C4-2B (cell line): ENCODE measurements at regions not wholly inside any gene's neighbourhood (a gene's known extent, or its start where the extent isn't known, plus 50 kb on each side); places are given as distances from the start of the nearest gene placed in this dataset.

Source experiments
- H3K27ac ChIP-seq: fragments of 450-650 bp; 2 replicates; pipeline ENCODE4 v1.5.1; 2017
- ZFX ChIP-seq: fragments of 450-650 bp; IDR thresholded peaks from 2 replicates; pipeline ENCODE4 v1.6.1; 2017
- TF ChIP-seq, protein P1 (sequence below): fragments of 450-650 bp; conservative IDR thresholded peaks from 2 replicates; pipeline ENCODE4 v1.5.1; 2017; ENCODE audit warnings: mild to moderate bottlenecking

DNA sequence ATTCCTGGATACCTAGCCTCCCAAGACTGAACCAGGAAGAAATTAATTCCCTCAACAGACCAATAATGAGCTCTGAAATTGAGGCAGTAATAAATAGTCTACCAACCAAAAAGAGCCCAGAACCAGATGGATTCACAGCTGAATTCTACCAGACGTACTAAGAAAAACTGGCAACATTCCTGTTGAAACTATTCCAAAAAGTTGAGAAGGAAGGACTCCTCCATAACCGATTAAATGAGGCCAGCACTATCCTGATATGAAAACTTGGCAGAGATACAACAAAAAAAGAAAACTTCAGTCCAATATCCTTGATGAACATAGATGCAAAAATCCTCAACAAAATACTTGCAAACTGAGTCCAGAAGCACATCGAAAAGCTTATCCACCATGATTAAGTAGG, 392.5 kb upstream of the GRAMD2B start:
- TF ChIP-seq, protein P1, sequence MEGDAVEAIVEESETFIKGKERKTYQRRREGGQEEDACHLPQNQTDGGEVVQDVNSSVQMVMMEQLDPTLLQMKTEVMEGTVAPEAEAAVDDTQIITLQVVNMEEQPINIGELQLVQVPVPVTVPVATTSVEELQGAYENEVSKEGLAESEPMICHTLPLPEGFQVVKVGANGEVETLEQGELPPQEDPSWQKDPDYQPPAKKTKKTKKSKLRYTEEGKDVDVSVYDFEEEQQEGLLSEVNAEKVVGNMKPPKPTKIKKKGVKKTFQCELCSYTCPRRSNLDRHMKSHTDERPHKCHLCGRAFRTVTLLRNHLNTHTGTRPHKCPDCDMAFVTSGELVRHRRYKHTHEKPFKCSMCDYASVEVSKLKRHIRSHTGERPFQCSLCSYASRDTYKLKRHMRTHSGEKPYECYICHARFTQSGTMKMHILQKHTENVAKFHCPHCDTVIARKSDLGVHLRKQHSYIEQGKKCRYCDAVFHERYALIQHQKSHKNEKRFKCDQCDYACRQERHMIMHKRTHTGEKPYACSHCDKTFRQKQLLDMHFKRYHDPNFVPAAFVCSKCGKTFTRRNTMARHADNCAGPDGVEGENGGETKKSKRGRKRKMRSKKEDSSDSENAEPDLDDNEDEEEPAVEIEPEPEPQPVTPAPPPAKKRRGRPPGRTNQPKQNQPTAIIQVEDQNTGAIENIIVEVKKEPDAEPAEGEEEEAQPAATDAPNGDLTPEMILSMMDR: no peak
- no peak for TF ChIP-seq ZFX

DNA sequence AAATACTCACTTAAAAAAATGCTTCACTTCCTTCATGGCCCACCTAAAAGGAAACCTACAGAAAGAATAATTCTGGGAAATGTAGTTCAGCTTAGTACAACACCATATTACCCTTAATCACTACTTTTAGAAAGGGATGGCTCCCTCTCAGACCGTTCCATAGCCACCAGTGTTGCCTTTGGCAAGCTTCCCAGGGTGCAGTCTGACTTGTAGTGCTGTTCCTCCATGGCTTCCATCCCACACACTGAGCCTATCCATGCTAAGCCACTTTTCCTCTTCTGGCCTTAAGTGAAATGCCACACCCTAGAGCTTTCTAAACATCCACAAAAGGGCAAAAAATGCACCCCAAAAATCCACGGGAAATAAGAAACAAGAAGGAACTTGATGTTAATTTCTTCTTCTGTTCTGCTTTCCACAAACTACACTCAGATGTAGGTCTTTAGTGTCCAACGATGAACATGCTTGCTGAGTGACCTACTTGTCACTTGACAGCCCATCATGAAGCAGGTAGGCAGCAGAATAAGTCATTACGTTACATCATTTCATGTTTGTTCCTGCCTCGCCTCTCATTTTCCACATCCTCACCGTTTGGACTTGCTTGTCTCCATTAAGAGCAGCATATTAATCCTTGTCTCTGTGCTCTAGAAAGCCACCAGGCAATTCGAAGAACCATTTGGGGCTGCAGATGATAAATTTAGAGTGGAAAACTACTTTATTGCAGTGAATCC, 391.1 kb upstream of the GRAMD2B start:
- H3K27ac ChIP-seq: no peak overlapping the region
- TF ChIP-seq, protein P1: no peak
- TF ChIP-seq ZFX: no peak

More for the DNA sequence above, 392.5 kb upstream of the GRAMD2B start:
- H3K27ac ChIP-seq: no peak overlapping the region

- TF ChIP-seq ZFX: no peak
- TF ChIP-seq, protein P1: no peak
- H3K27ac ChIP-seq: no peak overlapping the region
These were observed 379.5 kb upstream of the GRAMD2B start for GRCh38 chr5:126043688-126044087.

DNA sequence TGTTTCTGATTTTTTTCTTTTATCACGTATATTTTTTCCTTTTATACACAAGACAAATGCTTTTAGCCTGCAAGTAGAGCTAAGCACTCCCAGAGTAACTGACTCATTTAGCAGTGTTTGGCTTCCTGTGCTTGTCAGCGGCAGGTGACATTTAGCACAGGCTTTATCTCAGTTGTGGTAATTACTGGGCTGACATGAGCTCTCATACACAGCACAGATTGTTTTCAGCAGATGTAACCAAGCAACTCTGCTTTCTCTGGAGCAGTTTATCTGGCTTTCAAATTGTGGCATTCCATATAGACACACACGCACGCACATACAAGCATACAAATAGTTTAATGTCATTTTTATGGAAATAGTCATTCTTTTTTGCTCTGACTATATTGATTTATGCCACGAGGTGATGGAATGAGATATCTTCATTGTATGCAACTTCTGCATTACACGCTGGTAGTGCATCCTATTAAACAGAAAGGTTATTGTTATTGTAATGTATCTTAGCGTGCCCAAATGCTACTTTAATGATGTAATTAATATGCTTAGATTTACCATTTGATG, 379.0 kb upstream of the GRAMD2B start:
- H3K27ac ChIP-seq: no peak overlapping the region
- TF ChIP-seq ZFX: no peak
- TF ChIP-seq, protein P1: no peak

GRCh38 chr5:126044931-126045565, 378.2 kb upstream of the GRAMD2B start:
- no peak for TF ChIP-seq ZFX
- TF ChIP-seq, protein P1: no peak
- no peak overlapping the region for H3K27ac ChIP-seq

- TF ChIP-seq ZFX: no peak
- TF ChIP-seq, protein P1: no peak
- H3K27ac ChIP-seq: no peak overlapping the region
These were observed 376.9 kb upstream of the GRAMD2B start for GRCh38 chr5:126046318-126046717.

- no peak overlapping the region for H3K27ac ChIP-seq
- TF ChIP-seq, protein P1: no peak
- no peak for TF ChIP-seq ZFX
These were observed 376.2 kb upstream of the GRAMD2B start for GRCh38 chr5:126046846-126047571.
